Neural cell (in vitro differentiated cells): ENCODE measurements at regions not wholly inside any gene's neighbourhood (a gene's known extent, or its start where the extent isn't known, plus 50 kb on each side); places are given as distances from the start of the nearest gene placed in this dataset.

ENCODE experiments used
- H2AFZ ChIP-seq: fragments of 200-600, 300-800 bp; sonication (generic), shearing (Covaris generic); 2 replicates; pipeline ENCODE4 v1.6.0; 2014; ENCODE audit warnings: low read depth, mild to moderate bottlenecking, antibody characterized with exemption, low read length, moderate library complexity
- H3F3A ChIP-seq: fragments of 200-600 bp; shearing (Covaris generic); 2 replicates; pipeline ENCODE4 v1.6.1; 2016; ENCODE audit warnings: mild to moderate bottlenecking, moderate library complexity, mixed read lengths, antibody characterized with exemption, low read length; ENCODE audit not compliant: insufficient read depth, poor library complexity, severe bottlenecking
- H3K27ac ChIP-seq: fragments of 200-600, 300-800 bp; sonication (generic), shearing (Covaris generic); 2 replicates; pipeline ENCODE4 v1.5.1; 2014; ENCODE audit warnings: mild to moderate bottlenecking, low read length, moderate library complexity
- H3K27me3 ChIP-seq: fragments of 300-800, 200-600 bp; sonication (generic), shearing (Covaris generic); 2 replicates; pipeline ENCODE4 v1.6.0; 2014; ENCODE audit warnings: mild to moderate bottlenecking, low read depth, low read length, moderate library complexity; ENCODE audit not compliant: insufficient read depth
- H3K36me3 ChIP-seq: fragments of 300-800, 200-600 bp; sonication (generic), shearing (Covaris generic); 2 replicates; pipeline ENCODE4 v1.5.1; 2014; ENCODE audit warnings: mild to moderate bottlenecking, antibody characterized with exemption, low read length, moderate library complexity; ENCODE audit not compliant: insufficient read depth
- H3K4me2 ChIP-seq: fragments of 300-800, 200-600 bp; sonication (generic), shearing (Covaris generic); 2 replicates; pipeline ENCODE4 v1.6.0; 2014; ENCODE audit warnings: mild to moderate bottlenecking, low read length
- H3K4me3 ChIP-seq: fragments of 300-800, 200-600 bp; sonication (generic), shearing (Covaris generic); 2 replicates; pipeline ENCODE4 v1.5.1; 2014; ENCODE audit warnings: mild to moderate bottlenecking, low read length, moderate library complexity
- H3K79me2 ChIP-seq: fragments of 200-600 bp; shearing (Covaris generic); replicated peaks from 2 replicates; pipeline ENCODE4 v1.6.0; 2014; ENCODE audit warnings: mild to moderate bottlenecking, low read length, moderate library complexity; ENCODE audit not compliant: insufficient read depth
- H3K9ac ChIP-seq: fragments of 300-800, 200-600 bp; sonication (generic), shearing (Covaris generic); 2 replicates; pipeline ENCODE4 v1.6.1; 2016; ENCODE audit warnings: mild to moderate bottlenecking, low read length, mixed read lengths
- H3K9me2 ChIP-seq: fragments of 200-600 bp; shearing (Covaris generic); 2 replicates; pipeline ENCODE4 v1.6.1; 2016; ENCODE audit warnings: mild to moderate bottlenecking, low read length, mixed read lengths; ENCODE audit not compliant: insufficient read depth
- H3K9me3 ChIP-seq: fragments of 200-600, 300-800 bp; sonication (generic), shearing (Covaris generic); 2 replicates; pipeline ENCODE4 v1.6.1; 2016; ENCODE audit warnings: mild to moderate bottlenecking, mixed run types, low read length, moderate library complexity, mixed read lengths
- H4K20me1 ChIP-seq: fragments of 200-600 bp; shearing (Covaris generic); 2 replicates; pipeline ENCODE4 v1.6.1; 2016; ENCODE audit warnings: mild to moderate bottlenecking, mixed run types; ENCODE audit not compliant: insufficient read depth
- CTCF ChIP-seq: fragments of 450-650 bp; IDR thresholded peaks from 2 replicates; pipeline ENCODE4 v1.5.1; 2014; ENCODE audit warnings: antibody characterized with exemption, mild to moderate bottlenecking, moderate library complexity; ENCODE audit not compliant: poor library complexity, severe bottlenecking
- EP300 ChIP-seq: fragments of 450-650 bp; conservative IDR thresholded peaks from 2 replicates; pipeline ENCODE4 v1.6.1; 2014; ENCODE audit warnings: antibody characterized with exemption, mild to moderate bottlenecking, moderate library complexity; ENCODE audit not compliant: poor library complexity, severe bottlenecking
- EZH2 ChIP-seq: fragments of 200-600, 300-800 bp; shearing (Covaris generic), sonication (generic); IDR thresholded peaks from 2 replicates; pipeline ENCODE4 v1.6.1; 2014; ENCODE audit warnings: antibody characterized with exemption, low read length, borderline replicate concordance, mild to moderate bottlenecking; ENCODE audit not compliant: insufficient read depth, poor library complexity, severe bottlenecking
- MXI1 ChIP-seq: fragments of 450-650 bp; conservative IDR thresholded peaks from 2 replicates; pipeline ENCODE4 v1.6.1; 2014; ENCODE audit warnings: antibody characterized with exemption, mild to moderate bottlenecking; ENCODE audit not compliant: poor library complexity, severe bottlenecking
- POLR2AphosphoS5 ChIP-seq: IDR thresholded peaks from 2 replicates; pipeline ENCODE4 v1.6.1; 2012
- RAD21 ChIP-seq: fragments of 450-650 bp; conservative IDR thresholded peaks from 2 replicates; pipeline ENCODE4 v1.6.1; 2014; ENCODE audit warnings: antibody characterized with exemption, mild to moderate bottlenecking, moderate library complexity
- REST ChIP-seq: IDR thresholded peaks from 2 replicates; pipeline ENCODE4 v1.6.1; 2012; ENCODE audit warnings: borderline replicate concordance
- SMC3 ChIP-seq: fragments of 450-650 bp; conservative IDR thresholded peaks from 2 replicates; pipeline ENCODE4 v1.6.1; 2014; ENCODE audit warnings: antibody characterized with exemption, mild to moderate bottlenecking, moderate library complexity; ENCODE audit not compliant: poor library complexity
- TAF1 ChIP-seq: IDR thresholded peaks from 2 replicates; pipeline ENCODE4 v1.6.1; 2012; ENCODE audit warnings: low read depth

- no peaks in the 10 kb centered on the region for H3K9me3 ChIP-seq
- no peaks in the 10 kb centered on the region for H3K79me2 ChIP-seq
- H3K27ac ChIP-seq = no peak overlapping the region
- no peak overlapping the region for H3K4me3 ChIP-seq
- no peaks in the 10 kb centered on the region for H3K27me3 ChIP-seq
- H3K36me3 ChIP-seq = no peaks in the 10 kb centered on the region
- H2AFZ ChIP-seq = no peak overlapping the region
- no peak for TF ChIP-seq RAD21
- TF ChIP-seq SMC3 = no peak
- TF ChIP-seq EZH2 = no peak
- TF ChIP-seq TAF1 = no peak
- TF ChIP-seq POLR2AphosphoS5 = no peak
- TF ChIP-seq MXI1 = no peak
- TF ChIP-seq REST = no peak
- TF ChIP-seq CTCF = no peak
- H3K4me2 ChIP-seq = no peak overlapping the region
- no peaks in the 10 kb centered on the region for H4K20me1 ChIP-seq
- no peak overlapping the region for H3K9ac ChIP-seq
- H3F3A ChIP-seq = no peaks in the 10 kb centered on the region
- H3K9me2 ChIP-seq = no peaks in the 10 kb centered on the region
Observed at GRCh38 chr7:130789436-130789835, 55.4 kb upstream of the KLF14 start.

- TF ChIP-seq MXI1 (no peak), SMC3 (no peak), REST (no peak), TAF1 (no peak), EZH2 (no peak), CTCF (no peak), EP300 (no peak), POLR2AphosphoS5 (no peak), RAD21 (no peak)
- H3F3A ChIP-seq = no peaks in the 10 kb centered on the region
- H3K36me3 ChIP-seq = no peaks in the 10 kb centered on the region
- no peak overlapping the region for H3K4me3 ChIP-seq
- no peaks in the 10 kb centered on the region for H4K20me1 ChIP-seq
- H3K9me2 ChIP-seq = no peaks in the 10 kb centered on the region
- no peaks in the 10 kb centered on the region for H3K79me2 ChIP-seq
- H3K27me3 ChIP-seq = no peaks in the 10 kb centered on the region
- no peak overlapping the region for H3K9ac ChIP-seq
- no peak overlapping the region for H2AFZ ChIP-seq
- no peak overlapping the region for H3K27ac ChIP-seq
- no peaks in the 10 kb centered on the region for H3K9me3 ChIP-seq
- no peak overlapping the region for H3K4me2 ChIP-seq
Observed at GRCh38 chr7:130791746-130792145, 57.7 kb upstream of the KLF14 start.
